Parathyroid adenoma (tissue), 2 donors: ENCODE measurements at regions not wholly inside any gene's neighbourhood (a gene's known extent, or its start where the extent isn't known, plus 50 kb on each side); places are given as distances from the start of the nearest gene placed in this dataset.

Experiments used
- H2AFZ ChIP-seq: fragments of 300-600 bp; sonication (generic); one replicate; pipeline ENCODE4 v1.7.0; 2017; ENCODE audit warnings: antibody characterized with exemption, mild to moderate bottlenecking
- H3K27ac ChIP-seq: fragments of 300-600 bp; sonication (generic); one replicate; pipeline ENCODE4 v1.7.0; 2017
- H3K27me3 ChIP-seq: fragments of 300-600 bp; sonication (generic); one replicate; pipeline ENCODE4 v1.7.0; 2017; ENCODE audit warnings: low read length; ENCODE audit not compliant: control insufficient read depth, insufficient read depth
- H3K36me3 ChIP-seq: fragments of 300-600 bp; sonication (generic); one replicate; pipeline ENCODE4 v1.7.0; 2017; ENCODE audit warnings: low read length; ENCODE audit not compliant: control insufficient read depth, insufficient read depth
- H3K4me1 ChIP-seq: fragments of 300-600 bp; sonication (generic); one replicate; pipeline ENCODE4 v1.7.0; 2017; ENCODE audit warnings: control low read depth
- H3K4me2 ChIP-seq: fragments of 300-600 bp; sonication (generic); one replicate; pipeline ENCODE4 v1.7.0; 2017; ENCODE audit warnings: low read length
- H3K4me3 ChIP-seq: fragments of 300-600 bp; sonication (generic); one replicate; pipeline ENCODE4 v1.7.0; 2017; ENCODE audit warnings: low read depth, low read length
- H3K79me2 ChIP-seq: fragments of 300-600 bp; sonication (generic); one replicate; pipeline ENCODE4 v1.7.0; 2017; ENCODE audit warnings: control low read depth
- H3K9ac ChIP-seq: fragments of 300-600 bp; sonication (generic); one replicate; pipeline ENCODE4 v1.7.0; 2017; ENCODE audit warnings: mild to moderate bottlenecking
- H3K9me3 ChIP-seq: fragments of 300-600 bp; sonication (generic); one replicate; pipeline ENCODE4 v1.7.0; 2017; ENCODE audit warnings: low read length; ENCODE audit not compliant: control insufficient read depth
- TF ChIP-seq, protein P1 (sequence below): fragments of 300-600 bp; sonication (generic); IDR thresholded peaks from one replicate; pipeline ENCODE4 v1.7.0; 2017; ENCODE audit warnings: antibody characterized with exemption, mild to moderate bottlenecking
- donor health status: primary hyperparathyroidism.

DNA sequence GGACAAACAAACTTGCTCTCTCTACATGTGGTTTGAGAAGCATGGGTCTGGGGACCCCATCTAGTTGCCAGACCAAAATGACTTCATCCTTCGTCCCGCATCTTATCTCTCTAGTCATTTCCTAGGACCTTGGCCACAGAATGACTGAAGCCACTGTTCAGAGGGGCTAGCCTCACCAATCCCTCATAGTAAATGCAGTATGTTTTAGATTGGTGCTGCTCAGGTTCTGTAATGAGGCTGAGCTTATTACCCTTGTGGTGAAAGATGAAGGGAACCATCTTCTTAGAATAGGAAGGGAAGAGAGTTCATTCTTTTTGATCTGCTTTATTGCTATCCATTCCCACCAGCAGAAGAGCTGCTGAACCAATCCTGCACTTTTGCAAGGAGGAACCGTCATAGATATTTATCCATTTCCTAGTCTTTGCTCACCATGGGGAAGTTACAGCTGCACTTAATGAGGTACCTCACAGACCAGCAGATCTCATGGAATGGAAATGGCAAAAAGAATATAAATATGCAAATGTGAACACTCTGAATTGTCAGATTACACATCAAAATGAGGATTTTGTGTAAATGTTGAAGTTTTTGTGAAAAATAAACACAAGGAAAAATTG is 436.7 kb downstream of the LPIN1 start:
- Histone ChIP-seq H3K4me2 (no peak overlapping the region), H3K4me1 (no peaks in the 10 kb centered on the region), H3K4me3 (no peak overlapping the region), H3K36me3 (no peaks in the 10 kb centered on the region), H3K79me2 (no peaks in the 10 kb centered on the region), H3K9me3 (no peaks in the 10 kb centered on the region), H3K27ac (no peak overlapping the region), H2AFZ (no peak overlapping the region), H3K27me3 (no peaks in the 10 kb centered on the region), H3K9ac (no peak overlapping the region)
- TF ChIP-seq, protein P1, sequence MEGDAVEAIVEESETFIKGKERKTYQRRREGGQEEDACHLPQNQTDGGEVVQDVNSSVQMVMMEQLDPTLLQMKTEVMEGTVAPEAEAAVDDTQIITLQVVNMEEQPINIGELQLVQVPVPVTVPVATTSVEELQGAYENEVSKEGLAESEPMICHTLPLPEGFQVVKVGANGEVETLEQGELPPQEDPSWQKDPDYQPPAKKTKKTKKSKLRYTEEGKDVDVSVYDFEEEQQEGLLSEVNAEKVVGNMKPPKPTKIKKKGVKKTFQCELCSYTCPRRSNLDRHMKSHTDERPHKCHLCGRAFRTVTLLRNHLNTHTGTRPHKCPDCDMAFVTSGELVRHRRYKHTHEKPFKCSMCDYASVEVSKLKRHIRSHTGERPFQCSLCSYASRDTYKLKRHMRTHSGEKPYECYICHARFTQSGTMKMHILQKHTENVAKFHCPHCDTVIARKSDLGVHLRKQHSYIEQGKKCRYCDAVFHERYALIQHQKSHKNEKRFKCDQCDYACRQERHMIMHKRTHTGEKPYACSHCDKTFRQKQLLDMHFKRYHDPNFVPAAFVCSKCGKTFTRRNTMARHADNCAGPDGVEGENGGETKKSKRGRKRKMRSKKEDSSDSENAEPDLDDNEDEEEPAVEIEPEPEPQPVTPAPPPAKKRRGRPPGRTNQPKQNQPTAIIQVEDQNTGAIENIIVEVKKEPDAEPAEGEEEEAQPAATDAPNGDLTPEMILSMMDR: no peak

DNA sequence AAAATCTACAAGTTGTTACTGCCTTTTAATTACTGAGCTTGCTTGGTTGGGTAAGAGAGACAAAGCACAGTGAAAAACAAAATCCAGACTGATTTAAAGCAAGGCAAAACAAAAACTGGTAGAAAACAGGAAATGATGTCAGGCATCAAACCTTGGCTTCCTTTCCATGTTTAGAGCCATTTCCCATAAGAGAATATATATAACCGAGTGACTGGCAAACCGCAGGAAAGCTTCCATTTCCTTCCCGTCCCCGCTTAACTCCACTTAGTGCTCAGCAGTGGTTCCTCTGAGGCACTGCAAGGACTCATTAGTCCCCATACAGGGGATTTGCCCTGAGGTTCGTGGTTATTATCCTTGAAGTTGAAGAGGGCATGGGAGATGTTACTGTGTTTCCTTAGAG is 446.3 kb downstream of the LPIN1 start:
- TF ChIP-seq, protein P1: no peak
- no peaks in the 10 kb centered on the region for H3K27me3 ChIP-seq
- H3K27ac ChIP-seq: peak overlapping the region; percentile 48
- H3K4me1 ChIP-seq: no peaks in the 10 kb centered on the region
- H3K79me2 ChIP-seq: no peaks in the 10 kb centered on the region
- H3K36me3 ChIP-seq: no peaks in the 10 kb centered on the region
- H3K9me3 ChIP-seq: no peaks in the 10 kb centered on the region
- H3K4me2 ChIP-seq: no peak overlapping the region
- H2AFZ ChIP-seq: no peak overlapping the region
- H3K9ac ChIP-seq: no peak overlapping the region
- H3K4me3 ChIP-seq: no peak overlapping the region

DNA sequence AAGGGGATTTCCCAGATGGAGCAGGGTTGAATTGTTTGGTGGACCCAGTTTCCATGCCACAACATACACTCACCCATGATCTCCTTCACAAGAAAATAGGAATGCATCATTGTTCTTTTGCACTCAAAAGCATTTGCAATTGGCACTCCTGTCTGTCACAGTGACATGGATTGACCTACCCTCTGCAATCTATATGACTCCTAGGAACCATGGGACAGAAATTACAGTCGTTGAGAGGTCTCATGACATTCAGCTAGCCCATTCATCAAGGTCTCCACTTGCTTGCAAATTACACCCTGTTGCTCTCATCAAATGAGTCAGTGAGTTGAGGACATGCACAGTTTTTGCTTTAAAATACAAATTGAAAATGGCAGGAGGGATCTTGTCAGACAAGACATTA is 448.5 kb downstream of the LPIN1 start:
- no peaks in the 10 kb centered on the region for H3K4me1 ChIP-seq
- no peak overlapping the region for H3K4me3 ChIP-seq
- H3K27ac ChIP-seq: no peak overlapping the region
- no peaks in the 10 kb centered on the region for H3K36me3 ChIP-seq
- TF ChIP-seq, protein P1: no peak
- H3K9ac ChIP-seq: no peak overlapping the region
- H3K27me3 ChIP-seq: no peaks in the 10 kb centered on the region
- no peak overlapping the region for H2AFZ ChIP-seq
- no peak overlapping the region for H3K4me2 ChIP-seq
- H3K79me2 ChIP-seq: no peaks in the 10 kb centered on the region
- no peaks in the 10 kb centered on the region for H3K9me3 ChIP-seq

DNA sequence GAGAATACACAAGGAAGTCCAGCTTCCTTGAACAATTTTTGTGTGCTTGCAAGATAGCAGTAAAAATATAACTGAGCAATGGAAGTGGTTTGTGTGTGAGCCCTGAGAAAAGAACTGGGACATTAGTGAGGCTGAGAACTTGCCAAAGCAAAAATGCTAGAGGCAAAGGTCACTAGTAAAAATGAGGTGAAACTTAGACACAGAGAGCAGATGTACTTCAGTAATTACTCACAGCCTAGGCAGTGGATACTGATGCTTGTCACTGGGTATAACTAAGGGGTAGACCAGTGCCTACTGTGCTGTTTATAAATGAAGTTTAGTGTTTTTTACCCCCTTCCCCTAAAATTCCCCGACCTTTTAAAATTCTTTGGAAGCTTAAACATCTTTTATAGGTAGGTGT is 450.1 kb downstream of the LPIN1 start:
- TF ChIP-seq, protein P1: no peak
- no peak overlapping the region for H3K4me3 ChIP-seq
- no peaks in the 10 kb centered on the region for H3K4me1 ChIP-seq
- no peak overlapping the region for H2AFZ ChIP-seq
- no peak overlapping the region for H3K4me2 ChIP-seq
- no peaks in the 10 kb centered on the region for H3K36me3 ChIP-seq
- H3K9me3 ChIP-seq: no peaks in the 10 kb centered on the region
- H3K27ac ChIP-seq: no peak overlapping the region
- no peaks in the 10 kb centered on the region for H3K27me3 ChIP-seq
- no peaks in the 10 kb centered on the region for H3K79me2 ChIP-seq
- no peak overlapping the region for H3K9ac ChIP-seq

DNA sequence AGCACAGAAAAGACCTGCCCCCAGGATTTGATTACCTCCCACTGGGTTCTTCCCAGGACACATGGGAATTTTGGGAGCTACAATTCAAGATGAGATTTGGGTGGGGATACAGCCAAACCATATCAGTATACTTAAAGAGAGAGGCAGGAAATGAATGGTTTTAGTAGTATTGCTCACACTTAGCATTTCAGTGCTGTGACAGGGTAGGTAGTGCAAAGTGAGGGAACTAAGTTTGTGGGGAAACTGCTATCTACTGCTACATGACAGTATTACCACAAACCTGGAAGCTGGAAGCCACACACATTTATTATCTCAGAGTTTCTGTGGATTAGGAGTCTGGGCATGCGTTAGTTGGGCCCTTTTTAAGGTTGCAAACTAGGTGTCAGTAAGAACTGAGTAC is 450.7 kb downstream of the LPIN1 start:
- Histone ChIP-seq H3K4me1 (no peaks in the 10 kb centered on the region), H3K36me3 (no peaks in the 10 kb centered on the region), H3K4me3 (no peak overlapping the region), H3K27me3 (no peaks in the 10 kb centered on the region), H3K9me3 (no peaks in the 10 kb centered on the region), H2AFZ (no peak overlapping the region), H3K27ac (no peak overlapping the region), H3K9ac (no peak overlapping the region), H3K4me2 (no peak overlapping the region), H3K79me2 (no peaks in the 10 kb centered on the region)
- TF ChIP-seq, protein P1: no peak
